IPS-18c (cell line): ENCODE measurements at regions not wholly inside any gene's neighbourhood (a gene's known extent, or its start where the extent isn't known, plus 50 kb on each side); places are given as distances from the start of the nearest gene placed in this dataset.

Experiments
- H3K4me3 ChIP-seq: 2 replicates; pipeline ENCODE4 v1.7.0; 2013; ENCODE audit warnings: low read depth, mild to moderate bottlenecking, low read length, moderate library complexity; ENCODE audit not compliant: insufficient read depth
- H3K9me3 ChIP-seq: one replicate; pipeline ENCODE4 v1.6.1; 2013; ENCODE audit warnings: mild to moderate bottlenecking, low read length, moderate library complexity; ENCODE audit not compliant: control insufficient read depth, insufficient read depth

DNA sequence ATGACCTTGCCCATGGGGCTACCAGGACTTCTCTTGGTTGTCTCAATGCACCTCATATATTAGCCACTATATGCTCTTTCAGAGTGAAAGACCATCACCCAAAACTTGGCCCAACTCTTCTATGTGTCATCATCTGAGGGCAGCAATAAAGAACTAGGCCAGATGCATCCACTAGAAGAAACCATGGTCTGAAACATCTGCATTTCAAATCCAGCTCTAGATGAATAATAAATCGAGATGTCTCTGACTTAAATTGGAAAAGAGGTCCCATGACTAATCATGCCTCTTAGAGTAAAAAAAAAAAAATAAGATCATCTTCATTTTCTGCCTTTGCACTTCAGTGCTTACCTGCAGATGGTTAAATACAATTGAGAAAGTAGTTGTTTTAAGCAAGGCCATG lies 397.6 kb upstream of the PITX2 start:
- no peaks in the 10 kb centered on the region for H3K9me3 ChIP-seq
- H3K4me3 ChIP-seq, result no peak overlapping the region

DNA sequence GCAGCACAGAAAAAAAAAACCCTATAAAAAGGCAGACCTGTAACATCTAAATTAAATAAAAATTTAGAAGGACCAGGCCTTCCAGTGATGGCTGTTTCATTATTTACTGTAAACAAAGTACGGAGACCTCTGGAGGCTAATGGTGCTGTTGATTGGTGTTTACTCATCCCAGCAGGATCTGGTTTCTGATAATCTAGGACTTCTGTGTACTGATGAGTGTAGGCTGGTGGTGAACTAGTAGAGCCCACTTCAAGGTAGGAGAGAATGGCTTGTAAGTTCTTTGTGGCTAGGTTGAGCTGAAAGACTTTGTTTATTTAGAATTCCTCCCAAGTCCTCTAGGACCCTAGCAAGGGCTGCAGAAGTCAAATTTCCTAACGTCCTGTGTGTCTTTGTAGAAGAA lies 398.1 kb upstream of the PITX2 start:
- Histone ChIP-seq H3K9me3 (no peaks in the 10 kb centered on the region), H3K4me3 (no peak overlapping the region)

GRCh38 chr4:111022758-111023157 lies 399.9 kb upstream of the PITX2 start:
- Histone ChIP-seq H3K4me3 (no peak overlapping the region), H3K9me3 (no peaks in the 10 kb centered on the region)

GRCh38 chr4:111027526-111027925 lies 404.6 kb upstream of the PITX2 start:
- no peaks in the 10 kb centered on the region for H3K9me3 ChIP-seq
- no peak overlapping the region for H3K4me3 ChIP-seq

DNA sequence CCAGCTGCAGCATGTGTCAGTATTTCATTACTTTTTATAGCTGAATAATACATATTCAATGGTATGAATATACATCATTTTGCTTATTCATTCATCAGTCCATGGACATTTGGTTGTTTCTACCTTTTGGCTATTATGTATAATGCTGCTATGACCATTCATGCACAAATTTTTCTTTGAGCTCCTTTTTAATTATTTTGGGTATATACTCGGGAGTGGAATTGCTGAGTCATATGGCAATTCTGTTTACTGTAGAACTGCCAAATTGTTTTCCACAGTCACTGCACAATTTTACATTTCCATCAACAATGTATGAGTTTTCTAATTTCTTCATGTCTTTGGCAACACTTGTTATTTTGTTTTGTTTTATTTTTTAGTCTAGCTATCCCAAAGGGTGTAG lies 405.9 kb upstream of the PITX2 start:
- Histone ChIP-seq H3K4me3 (no peak overlapping the region), H3K9me3 (no peaks in the 10 kb centered on the region)

- H3K9me3 ChIP-seq, result no peaks in the 10 kb centered on the region
Measured at GRCh38 chr4:111031001-111031579, 408.2 kb upstream of the PITX2 start.

DNA sequence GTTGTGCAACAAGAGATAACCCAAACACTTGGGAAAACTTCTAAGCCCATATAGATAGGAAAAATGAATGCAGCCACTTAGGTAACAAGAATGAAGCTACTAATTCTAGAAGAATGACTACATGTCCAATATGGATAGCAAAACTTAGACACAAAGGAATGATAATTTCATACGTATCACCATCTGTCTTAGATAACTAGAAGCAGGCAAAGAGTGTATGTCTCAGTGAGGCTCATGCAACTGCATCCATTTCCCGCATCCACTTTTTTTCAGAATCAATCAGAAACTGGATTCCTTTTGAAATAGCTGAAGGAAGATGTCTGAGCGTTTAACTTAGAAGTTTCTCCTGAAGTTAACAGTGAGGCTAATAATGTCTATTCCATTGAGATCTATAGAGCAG lies 408.7 kb upstream of the PITX2 start:
- Histone ChIP-seq H3K4me3 (no peak overlapping the region), H3K9me3 (no peaks in the 10 kb centered on the region)

More at GRCh38 chr4:111031001-111031579, 408.2 kb upstream of the PITX2 start:
- H3K4me3 ChIP-seq, result no peak overlapping the region

- no peak overlapping the region for H3K4me3 ChIP-seq
- no peaks in the 10 kb centered on the region for H3K9me3 ChIP-seq
Measured at GRCh38 chr4:111037591-111038360, 414.9 kb upstream of the PITX2 start.

- Histone ChIP-seq H3K4me3 (no peak overlapping the region), H3K9me3 (no peaks in the 10 kb centered on the region)
Measured at GRCh38 chr4:111040904-111041303, 418.0 kb upstream of the PITX2 start.

DNA sequence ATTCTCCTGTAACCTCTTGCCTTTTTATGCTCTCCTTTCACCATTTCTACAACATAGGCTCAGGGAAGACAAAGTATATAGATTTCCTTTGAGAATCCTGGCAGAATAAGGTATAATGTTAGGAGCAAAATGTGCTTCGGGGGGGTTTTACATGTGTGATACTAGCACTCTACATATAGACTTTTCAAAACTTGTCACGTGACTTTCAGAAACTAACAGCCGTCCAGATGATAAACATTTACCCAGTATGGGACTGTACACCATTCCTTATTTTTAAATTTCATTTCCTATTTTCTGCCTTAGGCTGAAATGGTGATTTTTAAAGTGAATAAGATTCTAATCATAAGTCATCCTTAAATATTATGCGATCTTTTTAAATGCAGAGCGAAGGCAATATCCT lies 420.4 kb upstream of the PITX2 start:
- no peaks in the 10 kb centered on the region for H3K9me3 ChIP-seq
- no peak overlapping the region for H3K4me3 ChIP-seq

- no peak overlapping the region for H3K4me3 ChIP-seq
- H3K9me3 ChIP-seq, result no peaks in the 10 kb centered on the region
Measured at GRCh38 chr4:111045992-111046391, 423.1 kb upstream of the PITX2 start.

DNA sequence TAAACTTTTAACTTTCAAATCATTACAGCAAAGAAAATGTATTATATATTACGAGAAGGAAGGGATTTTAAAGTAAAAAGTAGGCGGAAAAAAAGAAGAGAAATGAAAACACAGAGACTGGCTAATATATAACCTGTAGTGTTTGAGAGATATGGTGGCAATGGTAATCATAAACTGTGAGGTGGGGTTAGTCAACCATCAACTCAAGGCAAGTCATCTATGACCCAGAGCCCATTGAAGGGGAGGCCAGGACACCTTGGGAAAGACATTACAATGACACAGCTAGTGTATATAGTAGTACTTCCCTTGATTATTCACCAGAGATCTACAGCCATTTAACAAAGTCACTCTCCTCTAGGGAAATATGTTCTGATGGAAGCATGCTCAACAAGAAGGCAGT lies 423.9 kb upstream of the PITX2 start:
- no peak overlapping the region for H3K4me3 ChIP-seq
- no peaks in the 10 kb centered on the region for H3K9me3 ChIP-seq

- H3K4me3 ChIP-seq, result no peak overlapping the region
Measured at GRCh38 chr4:111048316-111048715, 425.4 kb upstream of the PITX2 start.

GRCh38 chr4:111064342-111064993 lies 441.6 kb upstream of the PITX2 start:
- no peak overlapping the region for H3K4me3 ChIP-seq

More at GRCh38 chr4:111048316-111048715, 425.4 kb upstream of the PITX2 start:
- H3K9me3 ChIP-seq, result no peaks in the 10 kb centered on the region

DNA sequence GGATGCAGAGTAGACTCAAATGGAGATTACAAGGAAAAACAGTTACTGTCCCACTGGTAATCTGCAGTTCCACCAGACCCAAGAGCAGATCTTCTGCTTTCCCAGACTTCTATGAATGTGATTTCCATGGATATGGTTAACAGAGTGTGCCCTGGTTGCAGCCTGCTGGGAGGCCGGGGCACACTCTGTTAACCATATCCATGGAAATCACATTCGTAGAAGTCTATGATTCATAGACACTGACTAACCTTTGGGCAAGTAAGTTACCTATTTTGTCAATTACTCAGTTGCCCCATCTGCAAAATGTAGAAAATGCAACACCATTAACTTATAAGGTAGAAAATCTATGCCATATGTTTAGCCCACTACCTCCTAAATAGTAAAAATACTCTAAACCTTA lies 443.1 kb upstream of the PITX2 start:
- no peak overlapping the region for H3K4me3 ChIP-seq
- no peaks in the 10 kb centered on the region for H3K9me3 ChIP-seq

More at GRCh38 chr4:111064342-111064993, 441.6 kb upstream of the PITX2 start:
- no peaks in the 10 kb centered on the region for H3K9me3 ChIP-seq

DNA sequence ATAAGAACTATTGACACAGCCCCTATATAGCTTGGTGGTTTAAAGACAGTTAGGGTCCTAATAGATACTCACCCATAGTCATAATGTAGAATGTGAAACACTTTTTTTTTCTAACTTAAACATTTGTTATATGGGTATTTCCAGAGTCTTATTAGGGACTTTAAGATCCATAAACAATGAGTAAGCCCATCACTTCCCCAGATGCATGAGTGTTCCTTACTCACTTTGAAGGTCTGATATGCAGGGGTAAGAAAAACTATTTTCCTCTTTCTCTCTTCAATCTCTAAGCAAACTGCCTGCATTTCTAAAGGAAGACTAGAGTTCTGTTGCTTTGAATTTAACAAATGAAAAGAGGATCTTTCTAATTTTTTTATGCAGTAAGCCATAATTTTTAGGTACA lies 443.6 kb upstream of the PITX2 start:
- H3K4me3 ChIP-seq, result no peak overlapping the region
- no peaks in the 10 kb centered on the region for H3K9me3 ChIP-seq

DNA sequence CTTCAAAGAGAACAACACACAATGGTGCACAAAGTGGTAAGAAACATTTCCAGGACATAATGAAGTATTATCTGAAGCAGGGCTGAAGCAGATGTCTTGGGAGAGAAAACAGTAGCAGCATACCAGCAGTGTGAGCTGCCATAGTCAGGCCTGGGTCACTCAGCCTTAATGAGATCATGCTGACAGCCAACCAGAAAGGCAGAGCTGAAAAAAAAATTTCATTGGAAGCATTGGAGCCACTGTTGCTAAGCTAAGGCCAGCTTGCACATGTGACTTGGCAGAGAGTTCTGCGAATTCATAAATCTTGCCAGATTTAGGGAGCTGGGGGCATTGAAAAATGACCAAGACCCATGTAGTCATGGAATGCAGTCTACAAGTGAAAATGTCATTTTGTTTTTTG lies 444.0 kb upstream of the PITX2 start:
- no peaks in the 10 kb centered on the region for H3K9me3 ChIP-seq
- no peak overlapping the region for H3K4me3 ChIP-seq

- H3K9me3 ChIP-seq, result no peaks in the 10 kb centered on the region
- H3K4me3 ChIP-seq, result no peak overlapping the region
Measured at GRCh38 chr4:111068883-111069282, 446.0 kb upstream of the PITX2 start.
